Choroid plexus epithelial cell (primary cell): ENCODE measurements at regions not wholly inside any gene's neighbourhood (a gene's known extent, or its start where the extent isn't known, plus 50 kb on each side); places are given as distances from the start of the nearest gene placed in this dataset.
"Not testable (repeated sequence)": the region's sequence is repeated elsewhere in the genome, so short reads cannot be mapped to it uniquely, and the experiment has no call there.

Source experiments
- DNase-seq: peaks from one replicate; pipeline ENCODE4 v3.0.0-alpha.2; 2010; ENCODE audit warnings: low read depth
- H3K4me3 ChIP-seq: 2 replicates; pipeline ENCODE4 v1.5.1; 2011; ENCODE audit warnings: low read depth, mild to moderate bottlenecking, control low read depth, low read length, moderate library complexity
- CTCF ChIP-seq: conservative IDR thresholded peaks from 2 replicates; pipeline ENCODE4 v1.5.1; 2011; ENCODE audit warnings: low read depth, mild to moderate bottlenecking, control low read depth, inconsistent platforms, low read length, moderate library complexity

- no peak overlapping the region for H3K4me3 ChIP-seq
- no peak for DNase-seq
- no peak for TF ChIP-seq CTCF
Measured at GRCh38 chr3:64799606-64800005, 111.8 kb upstream of the ADAMTS9 start.

GRCh38 chr3:64798316-64798715 lies 110.5 kb upstream of the ADAMTS9 start:
- DNase-seq, result no peak
- H3K4me3 ChIP-seq, result no peak overlapping the region
- no peak for TF ChIP-seq CTCF

- peak; percentile 23 for DNase-seq
- H3K4me3 ChIP-seq, result no peak overlapping the region
- no peak for TF ChIP-seq CTCF
Measured at GRCh38 chr3:64796607-64797399, 109.0 kb upstream of the ADAMTS9 start.

- no peak for DNase-seq
- H3K4me3 ChIP-seq, result no peak overlapping the region
- no peak for TF ChIP-seq CTCF
Measured at GRCh38 chr3:64792445-64792844, 104.6 kb upstream of the ADAMTS9 start.

- H3K4me3 ChIP-seq, result no peak overlapping the region
- DNase-seq, result no peak
- no peak for TF ChIP-seq CTCF
Measured at GRCh38 chr3:64789111-64789510, 101.3 kb upstream of the ADAMTS9 start.

- no peak overlapping the region for H3K4me3 ChIP-seq
- no peak for TF ChIP-seq CTCF
- DNase-seq, result no peak
Measured at GRCh38 chr3:64783200-64783599, 95.4 kb upstream of the ADAMTS9 start.

- DNase-seq, result not testable (repeated sequence)
Measured at GRCh38 chr3:64780923-64781322, 93.1 kb upstream of the ADAMTS9 start.

More at GRCh38 chr3:64780923-64781322, 93.1 kb upstream of the ADAMTS9 start:
- H3K4me3 ChIP-seq, result not testable (repeated sequence)
